CD14-positive monocyte (primary cell): ENCODE measurements at regions not wholly inside any gene's neighbourhood (a gene's known extent, or its start where the extent isn't known, plus 50 kb on each side); places are given as distances from the start of the nearest gene placed in this dataset.

Experiments
- DNase-seq, 3 donors: peaks; one replicate each; pipeline ENCODE4 v3.0.0-alpha.2; 2011 to 2022
- H2AFZ ChIP-seq: 2 replicates; pipeline ENCODE4 v1.6.0; 2012; ENCODE audit warnings: mild to moderate bottlenecking, low read depth, low read length, inconsistent platforms; ENCODE audit not compliant: insufficient read depth, poor library complexity, severe bottlenecking
- H3K27ac ChIP-seq, 2 donors: 1 replicate in 1 of 2; 2 replicates in 1 of 2; pipeline ENCODE4 v1.5.1; 2012 to 2013; ENCODE audit warnings: low read length in 2 of 2, control low read depth in 1 of 2, inconsistent platforms in 1 of 2, low read depth in 1 of 2, mild to moderate bottlenecking in 1 of 2
- H3K27me3 ChIP-seq, 2 donors: one replicate each; pipeline versions ENCODE4 v1.6.0 to v1.6.1; 2011 to 2013; ENCODE audit warnings: low read length in 2 of 2; ENCODE audit not compliant: control insufficient read depth in 2 of 2, insufficient read depth in 2 of 2
- H3K36me3 ChIP-seq, 2 donors: replicated peaks in 1 of 2; 1 replicate in 1 of 2; 2 replicates in 1 of 2; pipeline versions ENCODE4 v1.5.1 to v1.6.1; 2012 to 2013; ENCODE audit warnings: low read length in 2 of 2, control low read depth in 1 of 2, inconsistent platforms in 1 of 2, mild to moderate bottlenecking in 1 of 2; ENCODE audit not compliant: insufficient read depth in 2 of 2, control insufficient read depth in 1 of 2
- H3K4me1 ChIP-seq, 2 donors: 1 replicate in 1 of 2; 2 replicates in 1 of 2; pipeline versions ENCODE4 v1.5.1 to v1.6.1; 2012 to 2013; ENCODE audit warnings: low read length in 2 of 2, control low read depth in 1 of 2, inconsistent platforms in 1 of 2, mild to moderate bottlenecking in 1 of 2, moderate library complexity in 1 of 2; ENCODE audit not compliant: insufficient read depth in 2 of 2, control insufficient read depth in 1 of 2
- H3K4me2 ChIP-seq: replicated peaks from 2 replicates; pipeline ENCODE3; 2012; ENCODE audit warnings: low read length, moderate library complexity, mild to moderate bottlenecking; ENCODE audit not compliant: poor library complexity, severe bottlenecking; ENCODE audit errors: extremely low read depth
- H3K4me3 ChIP-seq, 3 experiments: fragments of 200-600 bp in 1 of 3; sonication (generic) in 1 of 3; replicated peaks in 1 of 3; 1 replicate in 2 of 3; 2 replicates in 1 of 3; pipeline ENCODE4 v1.5.1; 2011 to 2013; ENCODE audit warnings: low read length in 3 of 3, mild to moderate bottlenecking in 3 of 3, control low read depth in 2 of 3, low read depth in 2 of 3, inconsistent platforms in 1 of 3, moderate library complexity in 1 of 3
- H3K79me2 ChIP-seq: 2 replicates; pipeline ENCODE4 v1.6.0; 2012; ENCODE audit warnings: mild to moderate bottlenecking, control low read depth, inconsistent platforms, low read length, moderate library complexity; ENCODE audit not compliant: insufficient read depth
- H3K9ac ChIP-seq: 2 replicates; pipeline ENCODE4 v1.6.0; 2017; ENCODE audit warnings: low read length, mild to moderate bottlenecking; ENCODE audit not compliant: insufficient read depth, poor library complexity, severe bottlenecking
- H3K9me3 ChIP-seq, 2 donors: replicated peaks in 1 of 2; 1 replicate in 1 of 2; 2 replicates in 1 of 2; pipeline versions ENCODE4 v1.5.1 to v1.6.1; 2012 to 2013; ENCODE audit warnings: low read length in 2 of 2, control low read depth in 1 of 2; ENCODE audit not compliant: control insufficient read depth in 1 of 2, insufficient read depth in 1 of 2
- H4K20me1 ChIP-seq: 2 replicates; pipeline ENCODE4 v1.6.0; 2012; ENCODE audit warnings: mild to moderate bottlenecking, low read length, control low read depth, moderate library complexity; ENCODE audit not compliant: insufficient read depth
- H3K27ac Mint-ChIP-seq, 7 donors: one replicate each; pipeline ENCODE4 v1.8.0; 2020; ENCODE audit warnings: mild to moderate bottlenecking in 7 of 7, mixed read lengths in 7 of 7, moderate library complexity in 6 of 7, inconsistent platforms in 2 of 7
- H3K27me3 Mint-ChIP-seq, 3 donors: one replicate each; pipeline ENCODE4 v1.8.0; 2021 to 2022; ENCODE audit warnings: low read depth in 3 of 3, mild to moderate bottlenecking in 3 of 3, mixed read lengths in 3 of 3, moderate library complexity in 3 of 3, inconsistent platforms in 1 of 3
- H3K36me3 Mint-ChIP-seq, 2 donors: one replicate each; pipeline ENCODE4 v1.8.0; 2020; ENCODE audit warnings: mixed read lengths in 2 of 2, inconsistent platforms in 1 of 2, mild to moderate bottlenecking in 1 of 2
- H3K4me1 Mint-ChIP-seq: one replicate; pipeline ENCODE4 v1.8.0; 2020; ENCODE audit warnings: mild to moderate bottlenecking, mixed read lengths
- H3K4me3 Mint-ChIP-seq, 2 donors: one replicate each; pipeline ENCODE4 v1.8.0; 2020; ENCODE audit warnings: mild to moderate bottlenecking in 2 of 2, mixed read lengths in 2 of 2, moderate library complexity in 1 of 2
- H3K9me3 Mint-ChIP-seq, 7 donors: one replicate each; pipeline ENCODE4 v1.8.0; 2020 to 2022; ENCODE audit warnings: mixed read lengths in 7 of 7, mild to moderate bottlenecking in 6 of 7, moderate library complexity in 6 of 7, inconsistent platforms in 2 of 7
- WGBS: methylation state at CpG from one replicate; pipeline ENCODE4 v1.1.5; 2013; ENCODE audit warnings: missing lambda C conversion rate; ENCODE audit not compliant: insufficient coverage; 5-methylcytosine and 5-hydroxymethylcytosine counted together
- intact Hi-C, 2 donors: fragments of 100-400 bp; cut with micrococcal nuclease; formaldehyde crosslinking; loops; one replicate each; pipeline versions ENCODE4 v1.15.0 to v1.15.1; 2023
- TF ChIP-seq, protein P1 (sequence below): fragments of 200-600 bp; IDR thresholded peaks from one replicate; pipeline ENCODE4 v1.8.0; 2022; ENCODE audit warnings: antibody characterized with exemption, mild to moderate bottlenecking

DNA sequence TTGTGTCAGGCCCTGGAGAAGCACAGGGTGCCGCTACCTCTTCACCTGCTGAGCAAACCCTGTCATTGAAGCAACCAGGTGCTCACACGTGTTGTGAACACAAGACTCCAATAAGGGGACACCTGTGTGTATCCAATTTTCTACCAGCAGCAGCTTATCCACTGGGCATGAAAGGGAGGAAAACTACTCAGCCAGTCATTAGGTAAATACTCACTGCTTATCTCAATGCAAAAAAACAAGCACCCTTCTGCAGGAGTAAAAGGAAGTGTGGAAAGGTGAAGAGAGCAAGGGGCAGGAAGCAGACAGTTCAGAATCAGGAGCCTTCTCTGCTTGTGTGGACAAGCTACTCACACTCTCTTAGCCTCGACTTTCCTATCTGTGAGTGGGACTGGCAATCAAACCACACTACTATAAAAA lies 148.9 kb downstream of the ETS2 start:
- Histone ChIP-seq H3K79me2 (no peaks in the 10 kb centered on the region), H3K4me1 (peaks cover 15 to 30% of the 10 kb centered on the region in 2 donors), H3K27me3 (no peaks in the 10 kb centered on the region), H4K20me1 (no peaks in the 10 kb centered on the region), H2AFZ (no peak overlapping the region), H3K27ac (no peak overlapping the region), H3K4me3 (no peak overlapping the region), H3K36me3 (no peaks in the 10 kb centered on the region), H3K9ac (no peak overlapping the region), H3K9me3 (peaks cover 4 to 11% of the 10 kb centered on the region in 2 donors), H3K4me2 (no peak overlapping the region)
- intact Hi-C loops = no loop called here
- peaks cover 0 to 2% of the 10 kb centered on the region in 2 donors for H3K36me3 Mint-ChIP-seq
- peaks cover 3 to 11% (median 8%) of the 10 kb centered on the region in 7 donors for H3K9me3 Mint-ChIP-seq
- WGBS = 100% methylated on average over 2 of the region's 3 CpGs
- TF ChIP-seq, protein P1, sequence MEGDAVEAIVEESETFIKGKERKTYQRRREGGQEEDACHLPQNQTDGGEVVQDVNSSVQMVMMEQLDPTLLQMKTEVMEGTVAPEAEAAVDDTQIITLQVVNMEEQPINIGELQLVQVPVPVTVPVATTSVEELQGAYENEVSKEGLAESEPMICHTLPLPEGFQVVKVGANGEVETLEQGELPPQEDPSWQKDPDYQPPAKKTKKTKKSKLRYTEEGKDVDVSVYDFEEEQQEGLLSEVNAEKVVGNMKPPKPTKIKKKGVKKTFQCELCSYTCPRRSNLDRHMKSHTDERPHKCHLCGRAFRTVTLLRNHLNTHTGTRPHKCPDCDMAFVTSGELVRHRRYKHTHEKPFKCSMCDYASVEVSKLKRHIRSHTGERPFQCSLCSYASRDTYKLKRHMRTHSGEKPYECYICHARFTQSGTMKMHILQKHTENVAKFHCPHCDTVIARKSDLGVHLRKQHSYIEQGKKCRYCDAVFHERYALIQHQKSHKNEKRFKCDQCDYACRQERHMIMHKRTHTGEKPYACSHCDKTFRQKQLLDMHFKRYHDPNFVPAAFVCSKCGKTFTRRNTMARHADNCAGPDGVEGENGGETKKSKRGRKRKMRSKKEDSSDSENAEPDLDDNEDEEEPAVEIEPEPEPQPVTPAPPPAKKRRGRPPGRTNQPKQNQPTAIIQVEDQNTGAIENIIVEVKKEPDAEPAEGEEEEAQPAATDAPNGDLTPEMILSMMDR = no peak
- peaks cover 24% of the 10 kb centered on the region for H3K4me1 Mint-ChIP-seq
- no peak overlapping the region for H3K4me3 Mint-ChIP-seq
- peaks cover 0 to 3% (median 2%) of the 10 kb centered on the region in 3 donors for H3K27me3 Mint-ChIP-seq
- no peak overlapping the region for H3K27ac Mint-ChIP-seq
- DNase-seq = no peak

GRCh38 chr21:38953516-38953915 lies 147.8 kb downstream of the ETS2 start:
- Mint-ChIP-seq H3K9me3 (peaks cover 3 to 18% (median 10%) of the 10 kb centered on the region in 7 donors), H3K4me3 (no peak overlapping the region), H3K4me1 (peaks cover 14% of the 10 kb centered on the region), H3K27ac (no peak overlapping the region), H3K27me3 (peaks cover 0 to 3% (median 2%) of the 10 kb centered on the region in 3 donors), H3K36me3 (peaks cover 0 to 2% of the 10 kb centered on the region in 2 donors)
- WGBS = 97% methylated on average over 3 of the region's 5 CpGs
- H3K4me3 ChIP-seq = no peak overlapping the region
- H3K9ac ChIP-seq = no peak overlapping the region
- H3K27me3 ChIP-seq = no peaks in the 10 kb centered on the region
- H3K4me2 ChIP-seq = no peak overlapping the region
- DNase-seq = no peak
- no peaks in the 10 kb centered on the region for H3K79me2 ChIP-seq
- no peak overlapping the region for H2AFZ ChIP-seq
- H3K9me3 ChIP-seq = peaks cover 6 to 15% of the 10 kb centered on the region in 2 donors
- H3K27ac ChIP-seq = no peak overlapping the region
- H3K36me3 ChIP-seq = no peaks in the 10 kb centered on the region
- TF ChIP-seq, protein P1 = no peak
- no peaks in the 10 kb centered on the region for H4K20me1 ChIP-seq
- intact Hi-C loops = no loop called here
- peaks cover 11 to 21% of the 10 kb centered on the region in 2 donors for H3K4me1 ChIP-seq
